ENCODE measurements at regions not wholly inside any gene's neighbourhood (a gene's known extent, or its start where the extent isn't known, plus 50 kb on each side); places are given as distances from the start of the nearest gene placed in this dataset.
"Not testable (repeated sequence)": the region's sequence is repeated elsewhere in the genome, so short reads cannot be mapped to it uniquely, and the experiment has no call there.

DNA sequence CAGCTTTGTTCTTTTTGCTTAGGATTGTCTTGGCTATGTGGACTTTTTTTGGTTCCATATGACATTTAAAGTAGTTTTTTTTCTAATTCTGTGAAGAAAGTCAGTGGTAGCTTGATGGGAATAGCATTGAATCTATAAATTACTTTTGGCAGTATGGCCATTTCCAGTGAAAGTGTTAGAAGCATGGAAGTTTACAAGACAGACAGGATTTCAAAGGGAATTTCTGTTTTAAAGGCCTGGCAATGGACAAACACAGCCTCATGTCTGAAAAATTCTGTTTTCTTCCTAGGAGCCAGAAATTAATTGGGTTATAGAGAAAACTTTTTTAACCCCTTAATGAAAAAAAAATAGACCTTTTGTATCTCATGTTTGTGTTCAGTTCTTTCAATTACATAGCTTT is 184.4 kb downstream of the ATP23 start:
- H3K27me3 ChIP-seq (ENCODE audit: low read length); H3K9ac ChIP-seq (ENCODE audit: low read length); H3K4me1 ChIP-seq (ENCODE audit: low read length); H3K9me3 ChIP-seq (ENCODE audit: low read length); H3K36me3 ChIP-seq (ENCODE audit: insufficient read depth, low read length); H3K4me2 ChIP-seq (ENCODE audit: low read depth, low read length, poor library complexity, severe bottlenecking); H3K4me3 ChIP-seq (ENCODE audit: low read length); H2AFZ ChIP-seq (ENCODE audit: low read length); H4K20me1 ChIP-seq (ENCODE audit: insufficient read depth, low read depth, low read length); H3K79me2 ChIP-seq (ENCODE audit: low read length); H3K27ac ChIP-seq (ENCODE audit: low read length); DNase-seq; H3K9me2 ChIP-seq (replicated peaks; ENCODE audit: insufficient read depth, low read length): not testable (repeated sequence)

DNA sequence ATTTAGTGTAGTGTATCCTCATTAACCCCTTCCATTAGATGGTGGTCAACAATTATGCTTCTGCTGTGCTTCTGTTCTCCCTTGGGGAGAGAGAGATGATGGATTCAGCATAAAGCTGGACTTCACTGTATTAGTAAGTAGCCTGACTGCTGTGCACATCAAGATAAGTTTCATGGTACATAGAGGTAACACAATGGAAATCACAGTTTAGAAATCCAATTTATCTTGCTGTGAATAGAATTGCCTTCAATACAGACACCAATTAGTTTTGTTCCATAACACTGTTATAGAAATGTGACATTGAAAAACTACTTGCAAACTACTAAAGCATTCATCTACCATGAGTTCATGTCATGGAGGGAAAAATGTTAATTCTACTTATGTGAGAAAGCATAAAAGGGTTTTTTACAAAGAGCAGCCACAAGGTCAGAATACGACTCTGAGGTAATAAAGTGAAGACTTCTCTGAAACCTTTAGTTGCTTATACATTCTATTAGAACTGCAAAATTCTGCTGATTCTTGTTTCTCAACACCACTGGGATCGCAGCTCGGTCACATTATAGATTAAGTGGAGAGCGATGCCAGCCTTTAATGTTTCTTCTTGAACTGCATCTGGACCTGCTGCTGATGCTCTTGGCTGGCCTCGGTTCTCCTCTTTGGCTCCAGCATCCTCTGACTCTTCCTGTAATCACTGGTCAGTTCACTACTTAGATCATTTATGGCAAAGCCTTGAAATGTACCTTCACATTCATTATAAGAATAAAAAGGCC is 190.8 kb downstream of the ATP23 start:
- Histone ChIP-seq H2AFZ (ENCODE audit: low read length) (no peak overlapping the region), H3K79me2 (ENCODE audit: low read length) (no peaks in the 10 kb centered on the region), H3K9me2 (replicated peaks; ENCODE audit: insufficient read depth, low read length) (no peaks in the 10 kb centered on the region), H4K20me1 (ENCODE audit: insufficient read depth, low read depth, low read length) (no peaks in the 10 kb centered on the region), H3K4me3 (ENCODE audit: low read length) (no peak overlapping the region), H3K36me3 (ENCODE audit: insufficient read depth, low read length) (no peaks in the 10 kb centered on the region), H3K9ac (ENCODE audit: low read length) (no peak overlapping the region), H3K27ac (ENCODE audit: low read length) (no peak overlapping the region), H3K4me1 (ENCODE audit: low read length) (no peaks in the 10 kb centered on the region), H3K9me3 (ENCODE audit: low read length) (no peaks in the 10 kb centered on the region), H3K27me3 (ENCODE audit: low read length) (no peaks in the 10 kb centered on the region), H3K4me2 (ENCODE audit: low read depth, low read length, poor library complexity, severe bottlenecking) (no peak overlapping the region)
- no peak for DNase-seq

DNA sequence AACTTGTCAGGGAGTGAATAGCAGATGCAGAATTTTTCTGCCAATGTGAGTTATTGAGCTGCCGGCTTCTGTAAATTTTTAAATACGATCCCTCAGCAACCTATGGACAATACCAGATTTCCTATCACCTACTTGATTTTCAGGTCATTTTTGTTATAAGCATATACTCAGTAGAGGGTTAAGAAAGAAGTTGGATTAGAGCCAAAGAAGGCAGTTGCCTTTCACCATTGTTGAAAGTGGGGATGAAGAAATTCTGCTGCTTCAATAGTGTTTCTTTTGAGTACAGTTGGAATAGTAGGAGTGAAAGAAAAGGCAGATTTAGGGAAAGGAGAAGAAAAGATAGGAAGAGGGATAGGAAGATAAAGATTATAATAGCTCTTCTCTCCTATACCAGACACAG is 197.1 kb downstream of the ATP23 start:
- H3K4me1 ChIP-seq (ENCODE audit: low read length), result no peaks in the 10 kb centered on the region
- H3K79me2 ChIP-seq (ENCODE audit: low read length), result no peaks in the 10 kb centered on the region
- no peaks in the 10 kb centered on the region for H3K36me3 ChIP-seq (ENCODE audit: insufficient read depth, low read length)
- H3K27me3 ChIP-seq (ENCODE audit: low read length), result no peaks in the 10 kb centered on the region
- H3K9me2 ChIP-seq (replicated peaks; ENCODE audit: insufficient read depth, low read length), result no peaks in the 10 kb centered on the region
- no peak overlapping the region for H3K9ac ChIP-seq (ENCODE audit: low read length)
- DNase-seq, result no peak
- no peaks in the 10 kb centered on the region for H4K20me1 ChIP-seq (ENCODE audit: insufficient read depth, low read depth, low read length)
- H3K4me2 ChIP-seq (ENCODE audit: low read depth, low read length, poor library complexity, severe bottlenecking), result no peak overlapping the region
- H3K27ac ChIP-seq (ENCODE audit: low read length), result no peak overlapping the region
- no peak overlapping the region for H3K4me3 ChIP-seq (ENCODE audit: low read length)
- H3K9me3 ChIP-seq (ENCODE audit: low read length), result no peaks in the 10 kb centered on the region
- H2AFZ ChIP-seq (ENCODE audit: low read length), result no peak overlapping the region

DNA sequence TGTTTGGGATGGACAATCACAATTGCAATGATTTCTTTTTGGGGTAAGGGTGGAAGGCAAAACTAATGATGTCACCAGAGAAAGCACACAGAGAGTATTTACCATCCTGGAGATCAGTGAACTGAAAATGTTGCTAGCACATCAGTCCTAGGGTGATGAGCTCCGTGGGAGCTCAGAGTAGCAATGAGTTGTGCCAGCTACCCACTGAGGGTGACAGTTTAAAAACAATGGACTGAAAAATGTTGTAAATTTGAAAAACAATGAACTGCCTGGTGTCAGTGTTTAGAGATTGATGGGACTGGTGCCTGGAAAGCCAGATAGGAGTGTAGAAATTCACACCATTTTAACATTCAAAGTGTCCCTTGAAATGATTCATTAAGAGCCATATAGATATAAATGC is 198.5 kb downstream of the ATP23 start:
- Histone ChIP-seq H3K4me3 (ENCODE audit: low read length) (no peak overlapping the region), H4K20me1 (ENCODE audit: insufficient read depth, low read depth, low read length) (no peaks in the 10 kb centered on the region), H3K36me3 (ENCODE audit: insufficient read depth, low read length) (no peaks in the 10 kb centered on the region), H3K27me3 (ENCODE audit: low read length) (no peaks in the 10 kb centered on the region), H2AFZ (ENCODE audit: low read length) (no peak overlapping the region), H3K4me2 (ENCODE audit: low read depth, low read length, poor library complexity, severe bottlenecking) (no peak overlapping the region), H3K4me1 (ENCODE audit: low read length) (no peaks in the 10 kb centered on the region), H3K9ac (ENCODE audit: low read length) (no peak overlapping the region), H3K9me3 (ENCODE audit: low read length) (no peaks in the 10 kb centered on the region), H3K9me2 (replicated peaks; ENCODE audit: insufficient read depth, low read length) (no peaks in the 10 kb centered on the region), H3K27ac (ENCODE audit: low read length) (no peak overlapping the region), H3K79me2 (ENCODE audit: low read length) (no peaks in the 10 kb centered on the region)
- no peak for DNase-seq

DNA sequence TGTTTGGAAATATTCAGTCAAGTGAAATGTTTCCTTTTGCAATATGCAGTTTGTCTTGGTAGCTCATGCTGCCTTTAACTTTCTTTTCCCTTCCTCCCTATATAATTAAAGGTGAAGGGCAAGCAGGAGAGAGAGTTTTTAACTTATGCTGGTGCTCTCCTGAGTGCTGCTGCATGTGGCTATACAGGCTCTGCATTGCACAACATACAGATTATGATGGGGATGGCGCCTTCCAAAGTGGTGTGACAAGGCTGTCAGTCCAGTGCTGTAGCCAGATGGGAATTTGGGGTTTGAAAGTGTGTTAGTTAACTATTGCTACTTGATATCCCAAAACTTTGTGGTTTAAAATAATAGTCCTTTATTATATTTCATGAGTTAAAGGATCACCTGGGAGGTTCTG is 199.0 kb downstream of the ATP23 start:
- H3K4me2 ChIP-seq (ENCODE audit: low read depth, low read length, poor library complexity, severe bottlenecking), result no peak overlapping the region
- no peak overlapping the region for H3K4me3 ChIP-seq (ENCODE audit: low read length)
- no peaks in the 10 kb centered on the region for H3K4me1 ChIP-seq (ENCODE audit: low read length)
- no peaks in the 10 kb centered on the region for H3K27me3 ChIP-seq (ENCODE audit: low read length)
- no peaks in the 10 kb centered on the region for H3K36me3 ChIP-seq (ENCODE audit: insufficient read depth, low read length)
- no peak overlapping the region for H3K27ac ChIP-seq (ENCODE audit: low read length)
- no peak for DNase-seq
- H3K9ac ChIP-seq (ENCODE audit: low read length), result no peak overlapping the region
- H4K20me1 ChIP-seq (ENCODE audit: insufficient read depth, low read depth, low read length), result no peaks in the 10 kb centered on the region
- H3K9me3 ChIP-seq (ENCODE audit: low read length), result no peaks in the 10 kb centered on the region
- H2AFZ ChIP-seq (ENCODE audit: low read length), result no peak overlapping the region
- H3K9me2 ChIP-seq (replicated peaks; ENCODE audit: insufficient read depth, low read length), result no peaks in the 10 kb centered on the region
- H3K79me2 ChIP-seq (ENCODE audit: low read length), result no peaks in the 10 kb centered on the region

DNA sequence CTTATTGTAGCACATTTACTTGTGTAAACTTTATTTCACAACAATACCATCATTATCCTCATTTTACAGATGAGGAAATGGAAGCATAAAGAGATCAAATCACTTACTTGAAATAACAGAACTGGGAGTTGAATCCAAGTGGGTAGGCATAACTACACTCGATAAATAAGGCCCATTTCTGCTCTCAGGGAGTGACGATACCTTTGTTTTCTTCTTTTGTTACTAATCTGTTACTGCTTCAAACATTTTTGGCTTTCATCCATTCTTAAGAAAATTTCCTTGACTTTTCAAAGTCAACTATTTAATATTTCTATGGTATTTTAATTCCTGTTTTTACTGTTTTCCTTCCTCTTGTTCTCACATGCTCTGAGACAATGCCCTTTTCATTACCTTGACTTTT is 201.6 kb downstream of the ATP23 start:
- no peaks in the 10 kb centered on the region for H3K36me3 ChIP-seq (ENCODE audit: insufficient read depth, low read length)
- no peaks in the 10 kb centered on the region for H3K4me1 ChIP-seq (ENCODE audit: low read length)
- H3K27ac ChIP-seq (ENCODE audit: low read length), result no peak overlapping the region
- no peak overlapping the region for H3K4me2 ChIP-seq (ENCODE audit: low read depth, low read length, poor library complexity, severe bottlenecking)
- no peak overlapping the region for H2AFZ ChIP-seq (ENCODE audit: low read length)
- no peak for DNase-seq
- no peaks in the 10 kb centered on the region for H3K9me3 ChIP-seq (ENCODE audit: low read length)
- H3K4me3 ChIP-seq (ENCODE audit: low read length), result no peak overlapping the region
- H3K79me2 ChIP-seq (ENCODE audit: low read length), result no peaks in the 10 kb centered on the region
- H3K9ac ChIP-seq (ENCODE audit: low read length), result no peak overlapping the region
- H4K20me1 ChIP-seq (ENCODE audit: insufficient read depth, low read depth, low read length), result no peaks in the 10 kb centered on the region
- H3K9me2 ChIP-seq (replicated peaks; ENCODE audit: insufficient read depth, low read length), result no peaks in the 10 kb centered on the region
- H3K27me3 ChIP-seq (ENCODE audit: low read length), result no peaks in the 10 kb centered on the region

DNA sequence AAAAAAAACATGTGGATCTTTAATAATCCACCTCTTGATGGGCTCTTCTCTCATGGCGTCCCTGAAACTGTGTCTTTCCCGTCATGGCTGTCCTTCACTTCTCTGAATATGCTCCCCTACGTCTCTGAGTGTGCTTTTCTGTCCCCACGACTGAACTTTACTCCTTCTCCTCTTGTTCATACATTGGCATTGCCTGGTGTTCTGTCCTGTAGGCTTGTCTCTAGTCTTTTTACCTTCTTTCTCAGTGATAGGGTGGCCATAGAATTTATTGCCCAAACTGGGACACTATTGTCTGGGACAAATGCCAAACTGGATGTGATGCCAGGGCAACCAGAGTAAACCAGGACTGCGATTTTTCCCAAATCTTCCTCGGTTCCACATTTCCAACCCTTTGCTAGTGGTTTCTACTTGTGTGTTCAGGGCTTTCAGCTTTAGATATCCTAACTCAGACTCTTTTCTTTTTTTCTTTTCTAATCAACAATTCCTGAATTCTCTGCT is 202.2 kb downstream of the ATP23 start:
- Histone ChIP-seq H2AFZ (ENCODE audit: low read length) (no peak overlapping the region), H3K9me2 (replicated peaks; ENCODE audit: insufficient read depth, low read length) (no peaks in the 10 kb centered on the region), H3K4me1 (ENCODE audit: low read length) (no peaks in the 10 kb centered on the region), H3K9ac (ENCODE audit: low read length) (no peak overlapping the region), H3K27ac (ENCODE audit: low read length) (no peak overlapping the region), H3K27me3 (ENCODE audit: low read length) (no peaks in the 10 kb centered on the region), H3K4me2 (ENCODE audit: low read depth, low read length, poor library complexity, severe bottlenecking) (no peak overlapping the region), H3K36me3 (ENCODE audit: insufficient read depth, low read length) (no peaks in the 10 kb centered on the region), H3K79me2 (ENCODE audit: low read length) (no peaks in the 10 kb centered on the region), H4K20me1 (ENCODE audit: insufficient read depth, low read depth, low read length) (no peaks in the 10 kb centered on the region), H3K9me3 (ENCODE audit: low read length) (no peaks in the 10 kb centered on the region), H3K4me3 (ENCODE audit: low read length) (no peak overlapping the region)
- no peak for DNase-seq

DNA sequence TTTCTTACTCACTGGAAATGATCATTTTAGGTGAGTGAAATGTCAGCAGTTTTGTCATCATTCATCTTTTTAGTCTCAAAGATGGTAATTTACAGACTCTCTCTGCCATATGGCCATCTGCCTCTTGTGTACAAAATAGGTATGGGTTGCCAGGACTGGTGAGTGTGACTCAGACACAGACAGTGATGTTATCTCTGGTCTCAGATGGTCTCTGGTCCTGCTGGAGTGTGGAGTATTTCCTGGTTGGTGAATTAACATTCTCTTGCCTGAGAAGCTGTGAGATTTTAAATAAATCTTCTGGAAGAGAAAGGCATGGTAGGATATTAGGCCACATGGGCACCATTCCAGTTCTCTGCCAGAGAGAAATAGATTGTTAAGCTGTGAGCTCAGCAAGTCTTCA is 207.0 kb downstream of the ATP23 start:
- no peak overlapping the region for H3K9ac ChIP-seq (ENCODE audit: low read length)
- H3K9me3 ChIP-seq (ENCODE audit: low read length), result no peaks in the 10 kb centered on the region
- H3K27ac ChIP-seq (ENCODE audit: low read length), result no peak overlapping the region
- no peaks in the 10 kb centered on the region for H4K20me1 ChIP-seq (ENCODE audit: insufficient read depth, low read depth, low read length)
- H3K4me3 ChIP-seq (ENCODE audit: low read length), result no peak overlapping the region
- H3K4me2 ChIP-seq (ENCODE audit: low read depth, low read length, poor library complexity, severe bottlenecking), result no peak overlapping the region
- no peak overlapping the region for H2AFZ ChIP-seq (ENCODE audit: low read length)
- no peaks in the 10 kb centered on the region for H3K36me3 ChIP-seq (ENCODE audit: insufficient read depth, low read length)
- DNase-seq, result no peak
- no peaks in the 10 kb centered on the region for H3K27me3 ChIP-seq (ENCODE audit: low read length)
- H3K9me2 ChIP-seq (replicated peaks; ENCODE audit: insufficient read depth, low read length), result no peaks in the 10 kb centered on the region
- H3K79me2 ChIP-seq (ENCODE audit: low read length), result no peaks in the 10 kb centered on the region
- H3K4me1 ChIP-seq (ENCODE audit: low read length), result no peaks in the 10 kb centered on the region
